H9 (cell line): ENCODE measurements at regions not wholly inside any gene's neighbourhood (a gene's known extent, or its start where the extent isn't known, plus 50 kb on each side); places are given as distances from the start of the nearest gene placed in this dataset.

Source experiments
- DNase-seq: peaks from one replicate; pipeline ENCODE4 v3.0.0-alpha.2; 2017
- H2AFZ ChIP-seq: one replicate; pipeline ENCODE4 v1.6.1; 2013; ENCODE audit warnings: mild to moderate bottlenecking, low read length, control low read depth, moderate library complexity
- H2AK5ac ChIP-seq: 2 replicates; pipeline ENCODE4 v1.6.1; 2013; ENCODE audit warnings: low read length, control low read depth, mixed read lengths; ENCODE audit not compliant: insufficient read length
- H2BK120ac ChIP-seq: one replicate; pipeline ENCODE4 v1.6.1; 2013; ENCODE audit warnings: low read depth, mild to moderate bottlenecking, low read length, control low read depth, inconsistent platforms; ENCODE audit not compliant: poor library complexity, severe bottlenecking
- H2BK12ac ChIP-seq: 2 replicates; pipeline ENCODE4 v1.6.1; 2013; ENCODE audit warnings: low read length, control low read depth, mixed read lengths, low read depth; ENCODE audit not compliant: insufficient read length
- H2BK15ac ChIP-seq: 2 replicates; pipeline ENCODE4 v1.6.1; 2013; ENCODE audit warnings: low read depth, low read length, control low read depth
- H2BK20ac ChIP-seq: one replicate; pipeline ENCODE4 v1.6.1; 2013; ENCODE audit warnings: low read depth, mild to moderate bottlenecking, low read length, control low read depth, inconsistent platforms; ENCODE audit not compliant: poor library complexity, severe bottlenecking
- H2BK5ac ChIP-seq: 2 replicates; pipeline ENCODE4 v1.6.1; 2013; ENCODE audit warnings: low read length, control low read depth, mixed read lengths; ENCODE audit not compliant: insufficient read length
- H3K14ac ChIP-seq: 2 replicates; pipeline ENCODE4 v1.6.1; 2013; ENCODE audit warnings: low read length, control low read depth; ENCODE audit not compliant: insufficient read depth
- H3K18ac ChIP-seq: 2 replicates; pipeline ENCODE4 v1.6.1; 2013; ENCODE audit warnings: low read depth, mild to moderate bottlenecking, mixed read lengths, low read length, control low read depth; ENCODE audit not compliant: insufficient read length
- H3K23ac ChIP-seq: 2 replicates; pipeline ENCODE4 v1.6.1; 2013; ENCODE audit warnings: low read length, control low read depth, mixed read lengths, low read depth; ENCODE audit not compliant: insufficient read length
- H3K23me2 ChIP-seq: 2 replicates; pipeline ENCODE4 v1.6.1; 2013; ENCODE audit warnings: low read depth, mild to moderate bottlenecking, mixed read lengths, low read length, control low read depth; ENCODE audit not compliant: insufficient read length, poor library complexity, severe bottlenecking
- H3K27ac ChIP-seq: 2 replicates; pipeline ENCODE4 v1.5.1; 2013; ENCODE audit warnings: low read length, control low read depth, mixed read lengths, low read depth; ENCODE audit not compliant: insufficient read length
- H3K27me3 ChIP-seq: 2 replicates; pipeline ENCODE4 v1.6.1; 2013; ENCODE audit warnings: low read length, control low read depth, inconsistent platforms; ENCODE audit not compliant: insufficient read depth
- H3K4ac ChIP-seq: 2 replicates; pipeline ENCODE4 v1.6.1; 2013; ENCODE audit warnings: low read depth, mild to moderate bottlenecking, control low read depth, inconsistent platforms, low read length, moderate library complexity
- H3K4me1 ChIP-seq: 2 replicates; pipeline ENCODE4 v1.6.1; 2013; ENCODE audit warnings: low read length, control low read depth, inconsistent platforms; ENCODE audit not compliant: insufficient read depth
- H3K4me2 ChIP-seq: 2 replicates; pipeline ENCODE4 v1.6.1; 2013; ENCODE audit warnings: low read length, control low read depth, mixed read lengths; ENCODE audit not compliant: insufficient read length, insufficient read depth
- H3K56ac ChIP-seq: 2 replicates; pipeline ENCODE4 v1.6.1; 2013; ENCODE audit warnings: low read depth, mild to moderate bottlenecking, mixed read lengths, low read length, control low read depth; ENCODE audit not compliant: insufficient read length
- H3K79me1 ChIP-seq: 2 replicates; pipeline ENCODE4 v1.6.1; 2013; ENCODE audit warnings: low read depth, mild to moderate bottlenecking, moderate library complexity, low read length, control low read depth, inconsistent platforms; ENCODE audit not compliant: insufficient read depth, poor library complexity, severe bottlenecking
- H3K79me2 ChIP-seq: 2 replicates; pipeline ENCODE4 v1.6.1; 2013; ENCODE audit warnings: low read length, control low read depth, inconsistent platforms; ENCODE audit not compliant: insufficient read depth
- H3K9ac ChIP-seq: 2 replicates; pipeline ENCODE4 v1.6.1; 2013; ENCODE audit warnings: low read length, control low read depth, mixed read lengths; ENCODE audit not compliant: insufficient read length; ENCODE audit errors: extremely low read depth
- H3K9me3 ChIP-seq: one replicate; pipeline ENCODE4 v1.6.1; 2013; ENCODE audit warnings: low read depth, low read length, inconsistent platforms; ENCODE audit not compliant: control insufficient read depth
- H3T11ph ChIP-seq: one replicate; pipeline ENCODE4 v1.6.1; 2013; ENCODE audit warnings: mild to moderate bottlenecking, low read length, control low read depth, inconsistent platforms
- H4K20me1 ChIP-seq: one replicate; pipeline ENCODE4 v1.6.1; 2013; ENCODE audit not compliant: control insufficient read depth, insufficient read length, insufficient read depth
- H4K5ac ChIP-seq: 2 replicates; pipeline ENCODE4 v1.6.1; 2013; ENCODE audit warnings: low read depth, mild to moderate bottlenecking, mixed read lengths, low read length, control low read depth; ENCODE audit not compliant: insufficient read length
- H4K8ac ChIP-seq: replicated peaks from 2 replicates; pipeline ENCODE4 v1.6.1; 2013; ENCODE audit warnings: low read length, control low read depth, mixed read lengths, low read depth; ENCODE audit not compliant: insufficient read length
- H4K91ac ChIP-seq: 2 replicates; pipeline ENCODE4 v1.6.1; 2013; ENCODE audit warnings: low read depth, mild to moderate bottlenecking, moderate library complexity, mixed read lengths, low read length, control low read depth; ENCODE audit not compliant: insufficient read length
- H3K27ac Mint-ChIP-seq, 3 experiments: 2 replicates in 2 of 3; 3 replicates in 1 of 3; pipeline ENCODE4 v1.8.0; 2020 to 2021; ENCODE audit warnings: mixed read lengths in 3 of 3, mild to moderate bottlenecking in 1 of 3, moderate library complexity in 1 of 3
- H3K27me3 Mint-ChIP-seq: 2 replicates; pipeline ENCODE4 v1.8.0; 2021; ENCODE audit warnings: low read depth, mild to moderate bottlenecking, moderate library complexity, mixed read lengths
- H3K36me3 Mint-ChIP-seq, 3 experiments: 2 replicates in 2 of 3; 3 replicates in 1 of 3; pipeline ENCODE4 v1.8.0; 2020 to 2021; ENCODE audit warnings: low read depth in 3 of 3, mixed read lengths in 3 of 3; ENCODE audit not compliant: insufficient read depth in 1 of 3
- H3K4me1 Mint-ChIP-seq, 2 experiments: 2 replicates each; pipeline ENCODE4 v1.8.0; 2020; ENCODE audit warnings: mixed read lengths in 2 of 2
- H3K4me3 Mint-ChIP-seq, 2 experiments: 2 replicates in 1 of 2; 3 replicates in 1 of 2; pipeline ENCODE4 v1.8.0; 2020 to 2021; ENCODE audit warnings: mild to moderate bottlenecking in 2 of 2, mixed read lengths in 2 of 2, moderate library complexity in 1 of 2
- H3K9me3 Mint-ChIP-seq, 2 experiments: 2 replicates in 1 of 2; 3 replicates in 1 of 2; pipeline ENCODE4 v1.8.0; 2020; ENCODE audit warnings: mild to moderate bottlenecking in 2 of 2, mixed read lengths in 2 of 2, moderate library complexity in 1 of 2
- CTCF ChIP-seq: fragments of 200-600 bp; sonication (generic); conservative IDR thresholded peaks from 3 replicates; pipeline ENCODE4 v1.8.0; 2021; ENCODE audit warnings: antibody characterized with exemption, mild to moderate bottlenecking
- WGBS: extraction: QIAGEN DNeasy Blood & Tissue Kit; methylation state at CpG from one replicate; pipeline ENCODE4 v1.1.7; 2013; ENCODE audit warnings: missing lambda C conversion rate, low lambda C conversion rate, mixed read lengths; ENCODE audit not compliant: insufficient read length; ENCODE audit errors: extremely low coverage; 5-methylcytosine and 5-hydroxymethylcytosine counted together

- H3K9me3 Mint-ChIP-seq = peaks cover 6 to 10% of the 10 kb centered on the region in 2 experiments; a peak in 4 of 5 replicates
- Histone ChIP-seq H3K4me2 (no peak overlapping the region), H2AK5ac (no peak overlapping the region), H3K27me3 (no peaks in the 10 kb centered on the region), H3K4ac (no peak overlapping the region), H2BK20ac (no peak overlapping the region), H2BK120ac (no peak overlapping the region), H3K9ac (no peak overlapping the region), H2BK5ac (no peak overlapping the region), H3K14ac (no peak overlapping the region), H3K23ac (no peak overlapping the region), H4K8ac (no peak overlapping the region), H4K91ac (no peak overlapping the region), H3T11ph (no peak overlapping the region), H3K9me3 (no peaks in the 10 kb centered on the region), H4K5ac (no peak overlapping the region), H2BK12ac (no peak overlapping the region), H3K4me1 (no peaks in the 10 kb centered on the region), H3K79me1 (no peaks in the 10 kb centered on the region), H3K27ac (no peak overlapping the region), H2AFZ (no peak overlapping the region), H3K23me2 (no peaks in the 10 kb centered on the region), H4K20me1 (no peaks in the 10 kb centered on the region), H3K79me2 (no peaks in the 10 kb centered on the region), H3K56ac (no peak overlapping the region), H2BK15ac (no peak overlapping the region), H3K18ac (no peak overlapping the region)
- TF ChIP-seq CTCF = no peak
- no CpG with 5 or more reads among the region's 23 CpGs for WGBS
- peaks cover 3 to 7% (median 5%) of the 10 kb centered on the region in 3 experiments; a peak in 6 of 7 replicates for H3K36me3 Mint-ChIP-seq
- H3K27ac Mint-ChIP-seq = no peak overlapping the region; a peak in 1 of 7 replicates
- H3K4me3 Mint-ChIP-seq = no peak overlapping the region
- peak; percentile 21 for DNase-seq
- H3K27me3 Mint-ChIP-seq = peaks cover 6% of the 10 kb centered on the region
- H3K4me1 Mint-ChIP-seq = peaks cover 7% of the 10 kb centered on the region in 2 experiments; a peak in 3 of 4 replicates
Measured at GRCh38 chr6:170096191-170096802, 194.6 kb downstream of the DLL1 start.
